SH-SY5Y (cell line): ENCODE measurements at regions not wholly inside any gene's neighbourhood (a gene's known extent, or its start where the extent isn't known, plus 50 kb on each side); places are given as distances from the start of the nearest gene placed in this dataset.

Experiments
- GATA2 ChIP-seq: IDR thresholded peaks from 2 replicates; pipeline ENCODE4 v1.6.1; 2011; ENCODE audit warnings: mild to moderate bottlenecking, low read depth, low read length
- GATA3 ChIP-seq: IDR thresholded peaks from 2 replicates; pipeline ENCODE4 v1.6.1; 2011; ENCODE audit warnings: low read depth, mild to moderate bottlenecking, low read length, moderate library complexity

DNA sequence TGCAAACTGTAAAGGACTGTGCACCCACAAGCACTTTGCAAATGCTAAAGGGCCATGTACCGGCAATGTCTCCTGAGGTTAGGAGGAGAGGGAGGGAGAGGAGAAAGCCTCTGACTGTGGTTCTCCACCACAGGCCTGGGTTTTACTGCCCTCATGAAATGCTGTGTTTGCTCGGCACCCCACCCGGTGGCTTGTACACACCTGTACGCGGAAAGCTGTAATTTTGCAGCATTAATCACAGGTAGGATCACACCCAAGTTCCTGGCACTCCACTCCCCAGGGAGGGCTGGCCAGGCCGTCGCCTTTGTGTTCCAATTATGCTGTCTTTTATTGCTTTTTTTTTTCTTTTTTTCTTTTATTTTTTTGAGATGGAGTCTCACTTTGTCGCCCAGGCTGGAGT is 78.5 kb upstream of the MYL10 start:
- TF ChIP-seq GATA2 = no peak
- no peak for TF ChIP-seq GATA3
